Colonic mucosa (tissue), 4 donors: ENCODE measurements at regions not wholly inside any gene's neighbourhood (a gene's known extent, or its start where the extent isn't known, plus 50 kb on each side); places are given as distances from the start of the nearest gene placed in this dataset.

Experiments
- DNase-seq: peaks from one replicate; pipeline ENCODE4 v3.0.0-alpha.2; 2020
- H3K27ac ChIP-seq: fragments of 200-600 bp; one replicate; pipeline ENCODE4 v1.8.0; 2021
- H3K27me3 ChIP-seq: fragments of 200-600 bp; one replicate; pipeline ENCODE4 v1.8.0; 2021
- H3K36me3 ChIP-seq: fragments of 200-600 bp; one replicate; pipeline ENCODE4 v1.8.0; 2021
- H3K4me1 ChIP-seq: fragments of 200-600 bp; one replicate; pipeline ENCODE4 v1.8.0; 2021; ENCODE audit warnings: mild to moderate bottlenecking
- H3K4me3 ChIP-seq: fragments of 200-600 bp; one replicate; pipeline ENCODE4 v1.8.0; 2021
- H3K9ac ChIP-seq, 2 donors: one replicate each; pipeline ENCODE4 v1.7.0; 2013; ENCODE audit warnings: control low read depth in 2 of 2, low read depth in 2 of 2, low read length in 2 of 2
- H3K9me3 ChIP-seq: fragments of 200-600 bp; one replicate; pipeline ENCODE4 v1.8.0; 2021
- CTCF ChIP-seq: fragments of 200-600 bp; IDR thresholded peaks from one replicate; pipeline ENCODE4 v1.8.0; 2022; ENCODE audit warnings: antibody characterized with exemption, mild to moderate bottlenecking
- intact Hi-C: fragments of 100-400 bp; cut with DNase I; formaldehyde crosslinking; loops from one replicate; pipeline ENCODE4 v1.14.1; 2022
- donor health status: healthy.
- donor health status: DM: no; HTN: no; CAD: no.
- donor health status: DM: no; HTN: no; CAD: no.

- H3K27ac ChIP-seq, result no peak overlapping the region
- no peak for DNase-seq
- H3K4me1 ChIP-seq, result no peaks in the 10 kb centered on the region
- H3K9ac ChIP-seq, result no peak overlapping the region
- intact Hi-C loops, result no loop called here
- no peaks in the 10 kb centered on the region for H3K36me3 ChIP-seq
- H3K9me3 ChIP-seq, result no peaks in the 10 kb centered on the region
- no peaks in the 10 kb centered on the region for H3K27me3 ChIP-seq
- no peak for TF ChIP-seq CTCF
- H3K4me3 ChIP-seq, result no peak overlapping the region
These were observed 66.9 kb upstream of the KCNE2 start for GRCh38 chr21:34296878-34297277.

- intact Hi-C loops, result no loop called here
- Histone ChIP-seq H3K4me3 (no peak overlapping the region), H3K9ac (no peak overlapping the region), H3K36me3 (no peaks in the 10 kb centered on the region), H3K9me3 (no peaks in the 10 kb centered on the region), H3K4me1 (no peaks in the 10 kb centered on the region), H3K27me3 (no peaks in the 10 kb centered on the region), H3K27ac (no peak overlapping the region)
- no peak for TF ChIP-seq CTCF
- DNase-seq, result no peak
These were observed 65.2 kb upstream of the KCNE2 start for GRCh38 chr21:34298534-34299167.

- no peak for DNase-seq
- no peak for TF ChIP-seq CTCF
- Histone ChIP-seq H3K36me3 (no peaks in the 10 kb centered on the region), H3K4me3 (no peak overlapping the region), H3K9me3 (no peaks in the 10 kb centered on the region), H3K27ac (no peak overlapping the region), H3K4me1 (no peaks in the 10 kb centered on the region), H3K9ac (no peak overlapping the region), H3K27me3 (no peaks in the 10 kb centered on the region)
- intact Hi-C loops, result no loop called here
These were observed 64.7 kb upstream of the KCNE2 start for GRCh38 chr21:34299168-34299539.

GRCh38 chr21:34302521-34302920 lies 61.3 kb upstream of the KCNE2 start:
- Histone ChIP-seq H3K4me3 (no peak overlapping the region), H3K9ac (no peak overlapping the region), H3K27me3 (no peaks in the 10 kb centered on the region), H3K36me3 (no peaks in the 10 kb centered on the region), H3K4me1 (no peaks in the 10 kb centered on the region), H3K9me3 (no peaks in the 10 kb centered on the region), H3K27ac (no peak overlapping the region)
- intact Hi-C loops, result no loop called here
- no peak for DNase-seq
- no peak for TF ChIP-seq CTCF

GRCh38 chr21:34305605-34306604 lies 57.9 kb upstream of the KCNE2 start:
- Histone ChIP-seq H3K9me3 (no peaks in the 10 kb centered on the region), H3K27ac (no peak overlapping the region), H3K4me1 (no peaks in the 10 kb centered on the region), H3K4me3 (no peak overlapping the region), H3K9ac (no peak overlapping the region), H3K36me3 (no peaks in the 10 kb centered on the region), H3K27me3 (no peaks in the 10 kb centered on the region)
- intact Hi-C loops, result no loop called here
- TF ChIP-seq CTCF, result no peak
- DNase-seq, result no peak
